Stomach (tissue), 4 donors: ENCODE measurements at regions not wholly inside any gene's neighbourhood (a gene's known extent, or its start where the extent isn't known, plus 50 kb on each side); places are given as distances from the start of the nearest gene placed in this dataset.

Experiments
- CTCF ChIP-seq, 7 experiments: fragments of 450-650 bp in 4 of 7; fragments of 200-600 bp in 3 of 7; sonication (generic) in 3 of 7; IDR thresholded peaks; one replicate each; pipeline ENCODE4 v1.5.1; 2016 to 2019; ENCODE audit warnings: antibody characterized with exemption in 7 of 7, control low read depth in 2 of 7, mild to moderate bottlenecking in 1 of 7
- EP300 ChIP-seq: sonication (generic); formaldehyde crosslinking; IDR thresholded peaks from one replicate; pipeline ENCODE4 v1.6.1; 2017; ENCODE audit warnings: antibody characterized with exemption
- POLR2A ChIP-seq, 4 donors: fragments of 450-650 bp; IDR thresholded peaks; one replicate each; pipeline ENCODE4 v1.6.1; 2016; ENCODE audit warnings: antibody characterized with exemption in 4 of 4, control low read depth in 2 of 4, mild to moderate bottlenecking in 1 of 4, moderate library complexity in 1 of 4

- TF ChIP-seq CTCF (IDR thresholded peaks at IDR 0.05) (no peak), EP300 (no peak), POLR2A (IDR thresholded peaks at IDR 0.05) (no peak)
Measured at GRCh38 chr15:31434275-31434587, 107.6 kb downstream of the KLF13 start.
